Spinal cord (tissue), 9 donors: ENCODE measurements at regions not wholly inside any gene's neighbourhood (a gene's known extent, or its start where the extent isn't known, plus 50 kb on each side); places are given as distances from the start of the nearest gene placed in this dataset.
"Not testable (repeated sequence)": the region's sequence is repeated elsewhere in the genome, so short reads cannot be mapped to it uniquely, and the experiment has no call there.

Experiments
- DNase-seq, 6 donors: peaks; one replicate each; pipeline versions ENCODE4 v3.0.0 to v3.0.0-alpha.2; 2013 to 2015; ENCODE audit warnings: low spot score in 6 of 6, low read depth in 4 of 6
- H3K27ac ChIP-seq: one replicate; pipeline ENCODE4 v1.5.1; 2013; ENCODE audit warnings: low read depth, low read length, control low read depth
- H3K27me3 ChIP-seq: one replicate; pipeline ENCODE4 v1.6.1; 2013; ENCODE audit warnings: low read length; ENCODE audit not compliant: control insufficient read depth, insufficient read depth
- H3K36me3 ChIP-seq: one replicate; pipeline ENCODE4 v1.6.1; 2013; ENCODE audit warnings: low read length; ENCODE audit not compliant: control insufficient read depth, insufficient read depth
- H3K4me1 ChIP-seq: one replicate; pipeline ENCODE4 v1.6.1; 2013; ENCODE audit warnings: low read length; ENCODE audit not compliant: control insufficient read depth, insufficient read depth
- H3K4me3 ChIP-seq: one replicate; pipeline ENCODE4 v1.5.1; 2013; ENCODE audit warnings: low read depth, low read length, control low read depth
- H3K9me3 ChIP-seq: one replicate; pipeline ENCODE4 v1.6.1; 2013; ENCODE audit warnings: low read length; ENCODE audit not compliant: control insufficient read depth, insufficient read depth
- WGBS: methylation state at CpG from one replicate; pipeline ENCODE4 v1.1.5; 2013; ENCODE audit warnings: missing lambda C conversion rate; ENCODE audit not compliant: insufficient coverage; 5-methylcytosine and 5-hydroxymethylcytosine counted together
- donor health status: healthy.

DNA sequence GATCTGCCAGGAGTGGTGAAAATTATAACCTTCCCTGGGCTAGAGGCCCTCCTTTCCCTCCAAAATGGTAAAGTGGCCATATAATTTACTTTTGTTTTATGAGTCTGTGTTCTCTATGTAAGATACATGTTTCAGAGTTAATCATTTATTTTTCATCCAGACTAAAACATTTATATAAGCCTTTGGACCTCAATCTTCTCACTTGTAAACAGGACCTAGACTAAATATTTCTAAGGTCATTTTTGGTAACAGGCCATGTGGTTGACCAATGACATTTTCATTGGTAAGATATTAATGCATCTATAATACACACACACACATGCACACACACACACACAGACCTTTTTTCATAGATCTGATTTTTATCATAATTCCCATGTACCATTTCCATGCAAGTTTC lies 79.7 kb upstream of the KCTD1 start:
- Histone ChIP-seq H3K27me3 (no peaks in the 10 kb centered on the region), H3K27ac (no peak overlapping the region), H3K36me3 (no peaks in the 10 kb centered on the region), H3K9me3 (peaks cover 1% of the 10 kb centered on the region), H3K4me1 (no peaks in the 10 kb centered on the region), H3K4me3 (no peak overlapping the region)
- DNase-seq: no peak

DNA sequence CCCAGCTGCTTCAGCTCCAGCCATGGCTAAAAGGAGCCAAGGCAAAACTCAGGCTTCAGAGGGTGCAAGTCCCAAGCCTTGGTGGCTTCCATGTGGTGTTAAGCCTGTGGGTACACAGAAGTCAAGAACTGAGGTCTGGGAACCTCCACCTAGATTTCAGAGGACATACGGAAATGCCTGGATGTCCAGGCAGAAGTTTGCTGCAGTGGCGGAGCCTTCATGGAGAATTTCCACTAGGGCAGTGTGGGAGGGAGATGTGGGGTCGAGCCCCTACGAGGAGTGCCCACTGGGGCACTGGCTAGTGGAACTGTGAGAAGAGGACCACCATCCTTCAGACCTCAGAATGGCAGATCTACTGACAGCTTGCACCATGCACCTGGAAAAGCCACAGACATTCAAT lies 76.1 kb upstream of the KCTD1 start:
- Histone ChIP-seq H3K27ac (no peak overlapping the region), H3K36me3 (no peaks in the 10 kb centered on the region), H3K4me3 (no peak overlapping the region), H3K9me3 (peaks cover 1% of the 10 kb centered on the region), H3K4me1 (no peaks in the 10 kb centered on the region), H3K27me3 (no peaks in the 10 kb centered on the region)
- 92% methylated on average over 4 of the region's 4 CpGs for WGBS
- DNase-seq: no peak

DNA sequence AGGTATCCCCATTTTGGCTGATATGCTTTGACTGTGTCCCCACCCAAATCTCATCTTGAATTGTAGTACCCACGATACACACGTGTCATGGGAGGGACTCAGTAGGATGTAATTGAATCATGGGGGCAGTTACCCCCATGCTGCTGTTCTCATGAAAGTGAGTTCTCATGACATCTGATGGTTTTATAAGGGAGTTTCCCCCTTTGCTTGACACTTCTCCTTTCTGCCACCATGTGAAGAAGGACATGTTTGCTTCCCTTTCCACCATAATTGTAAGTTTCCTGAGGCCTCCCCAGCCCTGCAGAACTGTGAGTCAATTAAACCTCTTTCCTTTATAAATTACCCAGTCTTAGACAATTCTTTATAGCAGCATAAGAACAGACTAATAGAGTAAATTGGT lies 75.0 kb upstream of the KCTD1 start:
- H3K27me3 ChIP-seq, H3K27ac ChIP-seq, H3K4me1 ChIP-seq, H3K9me3 ChIP-seq, DNase-seq, H3K4me3 ChIP-seq, H3K36me3 ChIP-seq: not testable (repeated sequence)
- WGBS: no CpG with 5 or more reads among the region's 2 CpGs

DNA sequence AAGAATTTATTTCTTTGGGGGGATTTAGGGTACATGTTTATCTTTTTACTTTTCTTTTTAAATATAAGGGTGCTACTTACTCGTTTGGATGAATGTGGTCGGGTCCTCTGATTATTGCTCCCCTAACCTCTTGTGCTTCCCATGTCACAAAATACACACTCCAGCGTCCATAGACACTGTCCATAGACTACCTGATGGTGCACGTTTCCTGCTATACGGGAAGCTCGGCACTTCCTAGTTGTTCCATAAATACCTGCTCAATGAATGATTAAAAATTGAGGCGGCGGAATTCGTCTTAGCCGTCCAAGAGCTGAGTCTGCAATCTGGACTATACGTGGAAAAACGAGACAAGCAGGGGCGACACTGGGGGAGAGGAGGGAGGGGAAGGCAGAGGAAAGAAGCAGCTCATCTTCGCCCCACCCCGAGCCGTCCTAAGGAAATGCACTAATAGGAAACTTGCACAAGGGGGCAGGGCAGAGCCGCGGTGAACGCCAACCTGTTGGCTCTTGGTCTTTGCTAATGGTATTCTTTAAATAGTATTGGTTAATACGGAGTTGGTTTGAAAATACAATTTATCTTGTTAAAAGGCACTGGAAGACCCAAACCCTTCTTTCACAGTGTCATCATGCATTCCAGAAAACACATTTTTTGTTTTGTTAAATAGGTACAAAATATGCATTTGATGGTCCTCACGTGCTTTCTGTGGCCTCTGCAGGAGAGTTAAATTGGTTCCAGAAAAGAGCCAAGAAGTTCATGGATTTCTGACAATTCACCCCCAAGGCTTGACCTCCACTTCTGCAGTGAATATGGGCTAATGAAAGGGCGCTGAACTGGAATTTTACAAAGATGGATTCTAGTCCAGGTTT lies 73.0 kb upstream of the KCTD1 start:
- peak in 1 of 6 donors; percentile 10 for DNase-seq
- no peak overlapping the region for H3K27ac ChIP-seq
- H3K27me3 ChIP-seq: no peaks in the 10 kb centered on the region
- H3K4me1 ChIP-seq: no peaks in the 10 kb centered on the region
- peaks cover 1% of the 10 kb centered on the region for H3K9me3 ChIP-seq
- no peaks in the 10 kb centered on the region for H3K36me3 ChIP-seq
- H3K4me3 ChIP-seq: no peak overlapping the region
- 59% methylated on average over 16 of the region's 22 CpGs for WGBS

DNA sequence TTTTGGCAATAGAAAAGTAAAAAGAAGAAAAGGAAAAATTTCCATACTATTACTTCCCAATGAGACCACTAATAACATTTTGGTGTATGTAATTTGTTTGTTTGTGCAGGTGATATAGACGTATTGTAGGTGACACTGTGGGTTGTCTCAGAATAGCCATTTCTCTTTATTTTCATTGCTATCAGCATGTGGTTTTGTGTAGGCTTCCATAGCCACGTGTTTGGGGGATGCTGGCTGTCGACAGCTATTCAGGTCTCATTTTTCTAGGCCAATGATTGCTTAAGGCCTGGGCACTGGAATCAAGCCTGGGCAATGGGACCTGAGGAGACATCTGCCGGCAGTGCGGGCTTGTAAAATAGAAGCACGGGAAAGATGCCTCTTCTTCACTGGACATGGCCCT lies 71.0 kb upstream of the KCTD1 start:
- Histone ChIP-seq H3K4me1 (no peaks in the 10 kb centered on the region), H3K36me3 (no peaks in the 10 kb centered on the region), H3K27me3 (no peaks in the 10 kb centered on the region), H3K27ac (no peak overlapping the region), H3K9me3 (peaks cover 1% of the 10 kb centered on the region), H3K4me3 (no peak overlapping the region)
- WGBS: 68% methylated on average over 5 of the region's 6 CpGs
- no peak for DNase-seq

DNA sequence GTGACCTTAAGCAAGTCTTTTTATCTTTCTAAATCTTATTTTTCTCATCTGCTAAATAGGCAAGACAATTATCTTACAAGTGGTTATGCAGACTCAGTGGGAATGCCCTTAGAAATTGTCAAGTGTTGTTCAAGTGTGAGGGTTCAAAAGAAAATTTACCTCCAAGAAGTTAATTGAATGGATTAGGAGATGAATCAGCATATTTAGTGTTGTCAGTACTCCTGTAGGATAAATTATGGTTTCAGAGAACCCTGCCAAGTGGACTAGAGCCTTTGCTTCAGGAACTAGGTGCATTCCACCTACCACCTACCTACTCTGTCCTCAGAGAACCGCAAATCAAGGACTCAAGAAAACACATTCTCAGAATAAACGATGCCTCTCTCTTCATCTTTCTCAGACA lies 69.8 kb upstream of the KCTD1 start:
- H3K27me3 ChIP-seq: no peaks in the 10 kb centered on the region
- no peak for DNase-seq

DNA sequence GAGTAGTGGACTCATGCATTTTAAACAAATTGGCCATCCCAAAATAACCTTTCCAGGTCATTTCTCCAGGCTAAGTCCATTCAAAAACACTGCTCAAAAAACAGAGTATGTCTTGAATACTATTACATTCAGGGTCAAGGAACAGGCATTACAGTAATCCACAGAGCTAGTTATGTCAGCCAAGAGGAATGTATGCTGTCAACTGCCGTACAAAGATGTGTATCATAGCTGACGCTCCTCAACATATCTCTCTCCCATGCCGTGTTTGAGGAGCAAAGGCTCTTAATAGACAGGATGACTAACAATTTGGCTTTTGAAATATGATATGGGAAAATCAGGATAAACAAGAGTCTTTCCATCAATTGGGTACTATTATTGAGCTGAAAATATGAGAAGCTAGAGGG lies 68.8 kb upstream of the KCTD1 start:
- H3K36me3 ChIP-seq: no peaks in the 10 kb centered on the region
- H3K27me3 ChIP-seq: no peaks in the 10 kb centered on the region
- no peaks in the 10 kb centered on the region for H3K4me1 ChIP-seq
- no peaks in the 10 kb centered on the region for H3K9me3 ChIP-seq
- H3K4me3 ChIP-seq: no peak overlapping the region
- 80% methylated on average over 1 of the region's 3 CpGs for WGBS
- no peak for DNase-seq
- H3K27ac ChIP-seq: no peak overlapping the region

More for the DNA sequence above, 69.8 kb upstream of the KCTD1 start:
- H3K9me3 ChIP-seq: no peaks in the 10 kb centered on the region
- no peak overlapping the region for H3K4me3 ChIP-seq
- no peak overlapping the region for H3K27ac ChIP-seq
- H3K36me3 ChIP-seq: no peaks in the 10 kb centered on the region
- WGBS: no CpG with 5 or more reads among the region's 2 CpGs
- no peaks in the 10 kb centered on the region for H3K4me1 ChIP-seq

DNA sequence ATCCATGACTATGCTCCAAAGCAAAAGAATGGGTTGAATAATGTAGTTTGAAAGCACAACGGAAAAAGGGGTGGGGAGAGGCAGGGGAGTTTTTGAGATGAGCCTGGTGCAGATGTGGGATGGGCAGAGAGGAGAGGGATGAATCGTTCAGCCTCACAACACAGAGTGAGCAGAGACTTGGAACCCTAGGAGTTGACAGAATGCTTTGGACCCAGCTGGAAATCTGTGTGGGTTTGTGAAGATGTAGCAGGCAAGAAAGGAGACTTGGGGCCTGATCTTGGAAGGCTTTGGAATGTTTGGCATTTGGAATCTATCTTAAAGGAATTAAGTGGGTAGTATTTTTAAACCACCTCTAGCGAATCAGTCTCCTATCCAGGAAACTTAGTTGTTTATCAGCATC lies 66.0 kb upstream of the KCTD1 start:
- DNase-seq: no peak
- Histone ChIP-seq H3K4me1 (no peaks in the 10 kb centered on the region), H3K36me3 (no peaks in the 10 kb centered on the region), H3K27me3 (no peaks in the 10 kb centered on the region), H3K27ac (no peak overlapping the region), H3K9me3 (no peaks in the 10 kb centered on the region), H3K4me3 (no peak overlapping the region)
- WGBS: 25% methylated on average over 2 of the region's 3 CpGs
